ENCODE measurements at regions not wholly inside any gene's neighbourhood (a gene's known extent, or its start where the extent isn't known, plus 50 kb on each side); places are given as distances from the start of the nearest gene placed in this dataset.
"Not testable (repeated sequence)": the region's sequence is repeated elsewhere in the genome, so short reads cannot be mapped to it uniquely, and the experiment has no call there.

DNA sequence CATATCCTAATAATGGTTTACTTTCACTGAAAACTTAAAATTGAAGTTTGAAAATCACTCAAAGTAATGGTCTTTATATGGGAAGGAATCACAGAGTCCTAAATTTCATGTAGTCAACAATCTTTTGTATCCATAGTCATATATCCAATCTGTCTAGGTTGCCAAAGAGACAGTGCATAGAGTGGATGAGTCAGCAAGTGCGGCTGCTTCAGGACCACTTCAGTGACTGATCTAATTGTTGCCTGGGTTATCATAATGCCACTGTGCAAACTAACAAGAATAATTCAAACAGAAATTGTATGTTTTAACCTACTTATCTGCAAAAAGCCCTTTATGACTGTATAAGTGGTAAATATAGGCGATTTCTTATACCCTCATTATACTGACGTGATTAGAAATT lies 211.3 kb upstream of the PRR16 start:
- DNase-seq: no peak

DNA sequence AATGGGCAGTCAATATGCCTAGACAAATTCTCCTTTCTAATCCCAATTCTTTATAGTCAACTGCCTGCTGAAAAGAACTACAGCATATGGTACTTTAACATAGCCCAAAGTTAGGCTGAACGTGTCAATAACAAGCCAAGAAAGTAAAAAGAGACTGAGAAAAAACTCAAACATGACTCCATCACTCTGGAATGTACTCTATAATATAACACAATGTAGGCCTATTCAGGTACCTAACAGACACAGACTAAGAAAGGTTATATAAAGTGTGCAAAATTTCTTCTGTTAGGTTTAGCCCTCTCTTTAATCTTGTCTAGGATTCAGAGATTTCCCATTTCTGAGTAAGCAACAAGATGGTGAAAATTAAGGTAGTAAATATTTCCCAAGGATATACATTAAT lies 209.7 kb upstream of the PRR16 start:
- no peak for DNase-seq

DNA sequence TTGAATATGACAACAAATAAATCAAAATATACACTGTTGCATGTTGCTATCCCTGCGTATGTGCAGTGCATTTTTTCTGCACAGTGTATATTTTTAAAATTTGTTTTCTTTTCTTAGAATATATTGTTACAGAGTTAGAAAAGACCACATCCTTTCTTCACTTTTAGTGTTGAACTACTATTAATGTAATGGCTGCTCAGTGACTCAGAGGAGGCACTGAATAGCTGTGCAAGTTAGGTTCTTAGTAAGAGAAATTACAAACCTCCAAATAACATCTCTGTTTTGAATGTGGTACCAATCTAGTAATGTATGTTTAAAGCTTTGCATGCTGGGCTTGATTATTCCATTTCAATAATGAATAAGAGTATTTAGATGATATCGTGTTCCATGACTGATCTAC lies 208.9 kb upstream of the PRR16 start:
- DNase-seq: no peak

DNA sequence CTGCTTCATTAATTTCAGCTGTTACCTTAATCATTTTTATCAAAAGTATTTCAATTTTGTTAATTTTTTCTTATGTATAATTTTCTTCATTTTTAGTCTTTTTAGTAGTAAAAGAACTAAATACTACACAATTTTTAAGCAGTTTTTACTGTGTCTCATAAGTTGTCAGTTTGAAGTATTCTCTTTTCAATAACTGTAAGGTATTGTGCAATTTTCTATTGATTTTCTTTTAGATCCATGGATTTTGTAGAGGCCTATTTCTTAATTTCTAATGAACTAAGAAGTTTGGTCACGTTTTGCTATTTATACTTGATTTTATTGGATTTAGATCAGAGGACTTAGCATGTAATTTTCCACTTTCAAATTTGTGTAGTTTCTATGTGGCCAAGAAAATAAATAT lies 207.7 kb upstream of the PRR16 start:
- no peak for DNase-seq

- DNase-seq: no peak
Observed at GRCh38 chr5:120257358-120257971, 206.6 kb upstream of the PRR16 start.

DNA sequence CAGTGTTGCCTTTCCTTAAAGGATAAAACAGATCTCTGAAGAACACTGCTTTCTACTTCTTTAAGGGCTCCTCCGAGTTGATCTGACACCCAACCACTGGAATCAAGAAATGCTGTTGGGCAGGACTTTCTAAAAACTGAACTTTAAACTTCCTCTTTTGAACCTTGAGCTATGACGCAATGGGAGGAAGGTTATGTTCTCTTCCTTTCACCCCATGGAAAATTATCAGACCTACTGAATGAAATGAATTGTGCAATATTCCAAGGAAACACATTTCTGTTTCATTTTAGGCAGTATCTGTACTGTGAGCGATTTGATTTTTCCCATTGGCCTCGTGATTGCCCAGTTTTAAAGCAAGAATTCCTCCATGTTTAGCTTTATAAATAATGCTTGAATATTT lies 206.0 kb upstream of the PRR16 start:
- no peak for DNase-seq

DNA sequence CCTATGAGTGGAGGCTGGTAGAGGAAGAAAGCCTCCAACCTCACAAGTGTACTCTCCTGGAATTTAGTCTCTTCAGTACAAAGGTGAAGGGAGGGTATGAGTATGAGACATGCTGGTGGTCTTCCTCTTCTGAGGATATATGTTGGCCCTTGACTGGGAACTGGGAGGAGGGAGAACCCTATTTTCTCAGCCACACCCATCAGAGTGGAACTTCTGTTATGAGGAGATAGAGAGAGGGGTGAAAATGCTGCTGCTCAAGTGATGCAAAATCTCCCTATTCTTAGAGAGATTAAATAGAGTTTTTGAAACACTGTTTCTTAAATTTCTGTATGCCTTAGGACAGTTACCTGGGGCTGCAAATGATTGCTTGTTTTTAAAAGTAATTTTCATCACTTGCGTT lies 203.4 kb upstream of the PRR16 start:
- no peak for DNase-seq

DNA sequence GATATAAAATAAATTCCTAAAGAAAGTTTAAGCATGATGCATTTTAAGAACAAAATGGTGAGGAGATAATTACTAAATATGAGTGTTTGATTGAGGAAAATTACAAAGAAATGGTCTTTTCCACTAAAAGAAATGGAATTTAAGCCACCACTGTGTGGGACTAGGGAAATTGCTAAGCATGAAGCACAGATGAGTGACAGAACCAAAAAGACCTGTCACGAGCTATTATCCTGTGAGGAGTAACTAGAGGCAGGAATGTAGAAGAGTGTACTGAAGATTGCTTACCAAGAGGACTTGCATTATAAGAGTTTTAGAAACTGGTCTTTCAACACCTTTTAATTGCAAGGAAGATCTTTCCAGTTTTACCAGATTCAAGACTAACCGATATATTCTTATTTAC lies 193.6 kb upstream of the PRR16 start:
- DNase-seq: no peak

DNA sequence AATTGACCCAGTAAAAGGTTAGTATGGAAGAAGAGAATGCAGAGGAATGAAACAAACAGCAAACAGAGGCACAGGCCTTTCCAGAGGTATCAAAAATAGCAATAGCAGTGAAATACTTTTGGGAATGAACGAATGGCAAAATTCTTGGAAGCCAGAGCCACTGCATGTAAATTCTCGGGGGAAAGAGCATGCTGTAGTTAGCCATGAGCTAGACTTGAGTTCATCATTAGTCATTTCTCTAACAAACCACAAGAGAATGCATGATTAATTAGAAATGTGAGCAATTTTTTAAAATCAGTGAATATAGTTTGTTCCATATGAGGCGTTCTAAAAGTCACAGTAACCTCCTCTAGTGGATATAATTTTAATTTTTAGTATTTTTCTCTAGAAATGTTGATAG lies 170.3 kb upstream of the PRR16 start:
- DNase-seq: no peak

GRCh38 chr5:120297616-120298015 lies 166.5 kb upstream of the PRR16 start:
- DNase-seq: no peak

- no peak for DNase-seq
Observed at GRCh38 chr5:120298981-120299380, 165.1 kb upstream of the PRR16 start.

- DNase-seq: no peak
Observed at GRCh38 chr5:120304663-120305062, 159.4 kb upstream of the PRR16 start.

DNA sequence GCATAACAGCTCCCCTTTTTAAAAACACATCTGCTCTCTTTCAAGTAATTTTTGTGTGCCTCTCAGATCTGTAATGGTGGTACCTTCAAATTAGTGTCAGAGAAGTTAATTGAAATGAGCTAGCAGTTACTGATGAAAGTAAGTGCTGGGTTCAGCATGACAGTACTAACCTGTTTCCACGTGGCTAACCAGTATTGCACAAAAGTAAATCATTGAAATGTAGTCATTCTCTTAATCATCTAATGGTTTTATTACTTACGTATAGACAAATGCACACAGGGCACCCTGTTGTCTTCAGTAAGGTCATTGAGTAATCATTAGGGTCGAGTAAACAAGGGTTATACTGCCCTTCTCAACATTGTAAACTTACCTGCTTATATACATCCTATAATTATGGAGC lies 157.8 kb upstream of the PRR16 start:
- no peak for DNase-seq

DNA sequence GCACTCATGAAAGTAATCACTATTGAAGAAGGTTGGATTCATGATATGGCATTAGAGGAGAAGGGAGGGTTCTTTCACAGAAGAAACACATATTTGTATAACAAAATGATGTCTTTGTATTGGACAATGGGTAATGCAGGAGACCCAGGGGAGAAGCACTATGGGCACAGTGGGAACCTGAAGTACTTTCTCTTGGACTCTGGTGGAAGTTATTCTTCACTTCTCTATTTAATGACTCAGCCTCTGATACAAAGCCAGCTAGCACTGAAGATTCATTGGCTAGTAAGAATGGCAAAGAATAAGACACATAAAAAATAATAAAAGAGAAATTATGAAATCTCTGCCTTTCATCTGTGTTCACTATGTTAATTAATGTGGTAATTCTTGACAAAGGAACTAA lies 149.9 kb upstream of the PRR16 start:
- DNase-seq: no peak

GRCh38 chr5:120320626-120321025 lies 143.5 kb upstream of the PRR16 start:
- DNase-seq: no peak

DNA sequence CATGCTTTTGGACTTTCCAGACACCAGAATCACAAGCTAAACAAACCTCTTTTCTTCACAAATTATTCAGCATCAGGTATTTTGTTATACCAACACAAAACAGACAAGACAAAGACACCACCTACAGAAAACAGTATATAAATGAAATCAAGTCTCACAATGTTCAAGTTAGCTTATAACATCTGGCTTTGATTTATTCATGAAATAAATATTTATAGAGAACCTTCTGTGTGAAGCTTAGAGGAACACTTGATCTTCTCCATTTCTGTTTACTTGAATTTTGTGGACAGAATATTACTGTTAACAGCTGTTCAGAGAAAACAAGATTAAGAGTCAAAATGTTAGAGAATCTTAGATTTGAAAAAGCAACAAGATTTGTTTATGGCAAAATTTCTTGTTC lies 137.4 kb upstream of the PRR16 start:
- DNase-seq: no peak

- no peak for DNase-seq
Observed at GRCh38 chr5:120327180-120327579, 136.9 kb upstream of the PRR16 start.

DNA sequence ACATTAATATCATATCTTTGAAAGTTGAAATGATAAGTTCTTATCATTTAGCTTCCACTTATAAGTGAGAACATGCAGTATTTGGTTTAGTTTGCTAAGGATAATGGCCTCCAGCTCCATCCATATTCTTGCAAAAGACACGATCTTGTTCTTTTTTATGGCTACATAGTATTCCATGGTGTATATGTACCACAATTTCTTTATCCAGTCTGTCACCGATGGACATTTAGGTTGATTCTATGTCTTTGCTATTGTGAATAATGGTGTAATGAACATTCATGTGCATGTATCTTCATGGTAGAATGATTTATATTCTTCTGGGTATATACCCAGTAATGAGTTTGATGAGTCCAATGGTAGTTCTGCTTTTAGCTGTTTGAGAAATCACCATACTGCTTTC lies 135.0 kb upstream of the PRR16 start:
- no peak for DNase-seq

- DNase-seq: no peak
Observed at GRCh38 chr5:120330558-120330957, 133.5 kb upstream of the PRR16 start.

GRCh38 chr5:120344181-120344580 lies 119.9 kb upstream of the PRR16 start:
- no peak for DNase-seq

GRCh38 chr5:120345947-120346346 lies 118.2 kb upstream of the PRR16 start:
- no peak for DNase-seq

DNA sequence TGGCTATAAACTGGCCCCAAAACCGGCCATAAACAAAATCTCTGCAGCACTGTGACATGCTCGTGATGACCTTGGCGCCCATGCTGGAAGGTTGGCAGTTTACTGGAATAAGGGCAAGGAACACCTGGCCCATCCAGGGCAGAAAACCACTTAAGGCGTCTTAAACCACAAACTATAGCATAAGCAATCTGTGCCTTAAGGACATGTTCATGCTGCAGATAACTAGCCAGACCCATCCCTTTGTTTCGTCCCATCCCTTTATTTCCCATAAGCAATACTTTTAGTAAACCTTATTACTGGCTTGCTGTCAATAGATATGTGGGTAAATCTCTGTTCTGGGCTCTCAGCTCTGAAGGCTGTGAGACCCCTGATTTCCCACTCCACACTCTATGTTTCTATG lies 113.0 kb upstream of the PRR16 start:
- not testable (repeated sequence) for DNase-seq

DNA sequence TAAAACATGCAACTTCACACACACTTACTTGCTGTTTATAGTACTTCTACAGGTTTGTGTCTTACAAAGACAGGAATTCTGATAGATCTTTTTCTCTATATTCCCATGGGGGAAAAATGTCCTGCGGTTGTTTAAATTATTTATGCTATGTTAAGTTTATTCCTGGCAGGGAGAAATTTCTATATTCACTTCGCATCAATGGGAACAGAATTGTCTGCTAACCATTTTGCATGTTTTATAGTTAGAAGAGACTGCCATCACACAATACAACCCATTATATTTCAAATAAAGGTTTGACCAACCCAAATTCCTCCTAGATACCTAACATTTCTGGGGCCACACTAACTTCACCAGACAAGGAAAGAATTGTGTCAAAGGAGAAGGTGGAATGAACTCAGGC lies 110.0 kb upstream of the PRR16 start:
- DNase-seq: no peak

GRCh38 chr5:120358949-120359348 lies 105.2 kb upstream of the PRR16 start:
- DNase-seq: no peak

DNA sequence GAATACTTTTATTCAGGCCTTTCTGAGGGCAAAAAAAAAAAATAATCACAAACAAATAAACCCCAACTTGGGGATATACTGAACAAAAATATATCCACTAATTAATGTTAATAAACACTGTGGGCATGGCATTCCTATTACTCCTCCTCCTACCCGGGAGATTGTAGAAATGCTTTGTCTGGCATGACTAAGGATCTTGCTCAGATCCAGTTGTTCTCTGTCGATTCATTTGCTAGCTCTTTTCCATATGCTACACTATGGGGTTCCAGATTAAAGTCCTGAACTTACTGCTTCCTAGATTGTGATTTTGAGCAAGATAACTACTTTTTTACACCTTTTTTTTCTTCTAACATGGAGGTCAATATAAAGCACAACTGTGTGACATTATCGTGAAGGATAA lies 102.2 kb upstream of the PRR16 start:
- no peak for DNase-seq

GRCh38 chr5:120362426-120362825 lies 101.7 kb upstream of the PRR16 start:
- DNase-seq: no peak

All from activated CD4-positive, CD25-positive, alpha-beta regulatory T cell (primary cell).